Activated CD4-positive, alpha-beta T cell treated with anti-CD3 and anti-CD28 coated beads, Interleukin-2, amount 50 U/mL, for 48 hours (primary cell): ENCODE measurements at regions not wholly inside any gene's neighbourhood (a gene's known extent, or its start where the extent isn't known, plus 50 kb on each side); places are given as distances from the start of the nearest gene placed in this dataset.

Source experiments
- DNase-seq, 2 experiments: peaks; one replicate each; pipeline ENCODE4 v3.0.0-alpha.2; 2020

- no peak for DNase-seq
Measured at GRCh38 chr2:6760132-6760531, 105.6 kb downstream of the CMPK2 start.

GRCh38 chr2:6764968-6765723, 100.6 kb downstream of the CMPK2 start:
- no peak for DNase-seq

GRCh38 chr2:6769346-6769745, 96.4 kb downstream of the CMPK2 start:
- DNase-seq, result no peak

- DNase-seq, result no peak
Measured at GRCh38 chr2:6770006-6770405, 95.7 kb downstream of the CMPK2 start.

- DNase-seq, result no peak
Measured at GRCh38 chr2:6771634-6772611, 93.8 kb downstream of the CMPK2 start.

GRCh38 chr2:6773007-6773693, 92.6 kb downstream of the CMPK2 start:
- peak; percentile 81 to 84 for DNase-seq

- no peak for DNase-seq
Measured at GRCh38 chr2:6773694-6774044, 92.0 kb downstream of the CMPK2 start.

GRCh38 chr2:6776125-6776524, 89.6 kb downstream of the CMPK2 start:
- no peak for DNase-seq

GRCh38 chr2:6777626-6778025, 88.1 kb downstream of the CMPK2 start:
- no peak for DNase-seq

GRCh38 chr2:6780765-6781274, 84.9 kb downstream of the CMPK2 start:
- no peak for DNase-seq

- DNase-seq, result no peak
Measured at GRCh38 chr2:6782517-6783237, 83.0 kb downstream of the CMPK2 start.

- DNase-seq, result no peak
Measured at GRCh38 chr2:6783238-6783614, 82.5 kb downstream of the CMPK2 start.

- DNase-seq, result no peak
Measured at GRCh38 chr2:6784291-6784690, 81.4 kb downstream of the CMPK2 start.

GRCh38 chr2:6785493-6785892, 80.2 kb downstream of the CMPK2 start:
- no peak for DNase-seq

GRCh38 chr2:6787376-6787775, 78.3 kb downstream of the CMPK2 start:
- DNase-seq, result no peak

- DNase-seq, result no peak
Measured at GRCh38 chr2:6788614-6789013, 77.1 kb downstream of the CMPK2 start.

GRCh38 chr2:6789559-6790138, 76.1 kb downstream of the CMPK2 start:
- no peak for DNase-seq

- DNase-seq, result no peak
Measured at GRCh38 chr2:6791682-6792081, 74.0 kb downstream of the CMPK2 start.

GRCh38 chr2:6792883-6793282, 72.8 kb downstream of the CMPK2 start:
- no peak for DNase-seq

GRCh38 chr2:6793371-6793770, 72.3 kb downstream of the CMPK2 start:
- no peak for DNase-seq

GRCh38 chr2:6793913-6794312, 71.8 kb downstream of the CMPK2 start:
- DNase-seq, result no peak

- no peak for DNase-seq
Measured at GRCh38 chr2:6794448-6794847, 71.3 kb downstream of the CMPK2 start.
